GM23338 (cell line): ENCODE measurements at regions not wholly inside any gene's neighbourhood (a gene's known extent, or its start where the extent isn't known, plus 50 kb on each side); places are given as distances from the start of the nearest gene placed in this dataset.

ENCODE experiments used
- ATAC-seq: fragments of 200-7000 bp; cut with Tn5 transposase; 3 replicates; pipeline ENCODE4 v1.9.1; 2020
- DNase-seq: peaks from one replicate; pipeline ENCODE4 v3.0.0-alpha.2; 2015; ENCODE audit warnings: low spot score
- H2AFZ ChIP-seq: fragments of 200-600 bp; sonication (generic); 2 replicates; pipeline ENCODE4 v1.8.0; 2016; ENCODE audit warnings: antibody characterized with exemption, mild to moderate bottlenecking, moderate library complexity
- H3F3A ChIP-seq: fragments of 200-600 bp; sonication (generic); replicated peaks from 2 replicates; pipeline ENCODE4 v1.8.0; 2017; ENCODE audit warnings: antibody characterized with exemption, mixed run types, low read depth
- H3K27ac ChIP-seq: fragments of 200-600 bp; sonication (generic); 2 replicates; pipeline ENCODE4 v1.6.1; 2016; ENCODE audit warnings: low read depth
- H3K27me3 ChIP-seq: fragments of 200-600 bp; sonication (generic); 2 replicates; pipeline ENCODE4 v1.8.0; 2016; ENCODE audit warnings: mild to moderate bottlenecking, mixed run types, moderate library complexity; ENCODE audit not compliant: insufficient read depth
- H3K36me3 ChIP-seq: fragments of 200-600 bp; sonication (generic); 2 replicates; pipeline ENCODE4 v1.8.0; 2016; ENCODE audit warnings: mild to moderate bottlenecking; ENCODE audit not compliant: insufficient read depth
- H3K4me1 ChIP-seq: fragments of 200-600 bp; sonication (generic); 2 replicates; pipeline ENCODE4 v1.8.0; 2016; ENCODE audit warnings: mild to moderate bottlenecking, moderate library complexity; ENCODE audit not compliant: insufficient read depth
- H3K4me2 ChIP-seq: fragments of 200-600 bp; sonication (generic); 2 replicates; pipeline ENCODE4 v1.7.1; 2017; ENCODE audit warnings: mixed run types
- H3K4me3 ChIP-seq: fragments of 200-600 bp; sonication (generic); 2 replicates; pipeline ENCODE4 v1.6.1; 2016; ENCODE audit warnings: mixed run types
- H3K79me2 ChIP-seq: fragments of 200-600 bp; sonication (generic); replicated peaks from 2 replicates; pipeline ENCODE4 v1.8.0; 2017; ENCODE audit warnings: mild to moderate bottlenecking; ENCODE audit not compliant: insufficient read depth
- H3K9me2 ChIP-seq: fragments of 200-600 bp; sonication (generic); 2 replicates; pipeline ENCODE4 v1.8.0; 2017; ENCODE audit not compliant: insufficient read depth
- H4K20me1 ChIP-seq: fragments of 200-600 bp; sonication (generic); replicated peaks from 2 replicates; pipeline ENCODE4 v1.8.0; 2017; ENCODE audit warnings: mild to moderate bottlenecking; ENCODE audit not compliant: insufficient read depth
- H3K27ac Mint-ChIP-seq: 2 replicates; pipeline ENCODE4 v1.8.0; 2020; ENCODE audit warnings: inconsistent platforms, mild to moderate bottlenecking, moderate library complexity, mixed read lengths
- H3K27me3 Mint-ChIP-seq: 3 replicates; pipeline ENCODE4 v1.8.0; 2022; ENCODE audit warnings: low read depth, mild to moderate bottlenecking, moderate library complexity, mixed read lengths, inconsistent platforms; ENCODE audit not compliant: insufficient read depth, poor library complexity
- H3K36me3 Mint-ChIP-seq: 3 replicates; pipeline ENCODE4 v1.8.0; 2021; ENCODE audit warnings: low read depth, mild to moderate bottlenecking, inconsistent platforms, moderate library complexity, mixed read lengths
- H3K4me1 Mint-ChIP-seq: 3 replicates; pipeline ENCODE4 v1.8.0; 2020; ENCODE audit warnings: mild to moderate bottlenecking, inconsistent platforms, mixed read lengths
- H3K4me3 Mint-ChIP-seq: 3 replicates; pipeline ENCODE4 v1.8.0; 2021; ENCODE audit warnings: moderate library complexity, mild to moderate bottlenecking, inconsistent platforms, mixed read lengths
- H3K9me3 Mint-ChIP-seq: 3 replicates; pipeline ENCODE4 v1.8.0; 2020; ENCODE audit warnings: moderate library complexity, mild to moderate bottlenecking, inconsistent platforms, mixed read lengths
- CREB1 ChIP-seq: fragments of 250-450 bp; sonication (Bioruptor Pico); IDR thresholded peaks from 2 replicates; pipeline ENCODE4 v1.5.0; 2020; ENCODE audit warnings: low read depth, mild to moderate bottlenecking, moderate library complexity
- CTCF ChIP-seq, 2 experiments: fragments of 200-600 bp in 1 of 2; sonication (generic) in 1 of 2; conservative IDR thresholded peaks; 2 replicates each; pipeline versions ENCODE4 v1.5.1 to v1.6.1; 2016 to 2017; ENCODE audit warnings: antibody characterized with exemption in 2 of 2, low read depth in 2 of 2, mild to moderate bottlenecking in 2 of 2, moderate library complexity in 1 of 2
- ETS1 ChIP-seq: IDR thresholded peaks from 2 replicates; pipeline ENCODE4 v1.6.1; 2016; ENCODE audit warnings: antibody characterized with exemption
- EZH2 ChIP-seq: fragments of 200-600 bp; sonication (generic); IDR thresholded peaks from one replicate; pipeline ENCODE4 v1.8.0; 2017; ENCODE audit warnings: antibody characterized with exemption, mild to moderate bottlenecking, low read depth; ENCODE audit not compliant: unreplicated experiment
- EZH2phosphoT487 ChIP-seq: fragments of 200-600 bp; sonication (generic); IDR thresholded peaks from one replicate; pipeline ENCODE4 v1.8.1; 2018; ENCODE audit warnings: antibody characterized with exemption; ENCODE audit not compliant: unreplicated experiment
- JUNB ChIP-seq: IDR thresholded peaks from one replicate; pipeline ENCODE4 v1.6.1; 2016; ENCODE audit warnings: antibody characterized with exemption; ENCODE audit not compliant: unreplicated experiment
- NANOG ChIP-seq: IDR thresholded peaks from 2 replicates; pipeline ENCODE4 v1.6.1; 2016; ENCODE audit warnings: antibody characterized with exemption, borderline replicate concordance
- POLR2AphosphoS5 ChIP-seq: IDR thresholded peaks from 2 replicates; pipeline ENCODE4 v1.6.1; 2016; ENCODE audit warnings: antibody characterized with exemption, low read depth
- REST ChIP-seq: IDR thresholded peaks from one replicate; pipeline ENCODE4 v1.6.1; 2018; ENCODE audit warnings: antibody characterized with exemption; ENCODE audit not compliant: unreplicated experiment
- STAT1 ChIP-seq: IDR thresholded peaks from one replicate; pipeline ENCODE4 v1.6.1; 2016; ENCODE audit warnings: antibody characterized with exemption; ENCODE audit not compliant: unreplicated experiment
- ZNF114 ChIP-seq: fragments of 250-450 bp; sonication (Bioruptor Pico); IDR thresholded peaks from 2 replicates; pipeline ENCODE4 v1.5.0; 2020; ENCODE audit warnings: mild to moderate bottlenecking, moderate library complexity
- ZNF331 ChIP-seq: fragments of 250-450 bp; sonication (Bioruptor Pico); IDR thresholded peaks from 2 replicates; pipeline ENCODE4 v1.5.0; 2020; ENCODE audit warnings: low read depth, mild to moderate bottlenecking, moderate library complexity
- TF ChIP-seq, protein P1 (sequence below): fragments of 250-450 bp; sonication (Bioruptor Pico); IDR thresholded peaks from 2 replicates; pipeline ENCODE4 v1.5.0; 2020; ENCODE audit warnings: mild to moderate bottlenecking, moderate library complexity

DNA sequence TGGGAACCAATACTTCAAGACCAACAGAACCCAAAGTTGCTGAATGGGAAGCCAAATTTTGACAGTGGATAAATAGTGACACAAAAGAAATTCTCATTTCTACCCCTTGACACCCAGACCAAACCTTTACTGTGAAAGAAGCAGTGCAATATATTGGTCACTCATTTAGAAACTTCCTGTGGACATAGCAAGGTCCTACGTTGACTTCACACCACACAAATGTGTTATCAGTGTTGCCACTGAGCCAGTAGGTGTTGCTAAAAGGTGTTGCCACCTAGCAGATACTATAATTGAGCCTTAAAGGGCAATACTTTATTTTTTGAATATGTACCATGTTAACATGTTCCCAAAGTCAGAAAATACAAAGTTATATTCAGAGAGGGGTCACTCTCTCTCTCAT lies 1008.9 kb upstream of the CDH2 start:
- H3K27ac ChIP-seq, result no peak overlapping the region
- H3K4me1 Mint-ChIP-seq, result peaks cover 10% of the 10 kb centered on the region; the same call in 2 of the 3 replicates
- peaks cover 3% of the 10 kb centered on the region for H3K27me3 Mint-ChIP-seq
- no peak overlapping the region for H3K4me2 ChIP-seq
- H3F3A ChIP-seq, result no peaks in the 10 kb centered on the region
- no peaks in the 10 kb centered on the region for H3K4me1 ChIP-seq
- H3K79me2 ChIP-seq, result no peaks in the 10 kb centered on the region
- no peak overlapping the region for H2AFZ ChIP-seq
- no peaks in the 10 kb centered on the region for H4K20me1 ChIP-seq
- H3K4me3 ChIP-seq, result no peak overlapping the region
- no peaks in the 10 kb centered on the region for H3K36me3 ChIP-seq
- no peaks in the 10 kb centered on the region for H3K9me2 ChIP-seq
- no peak for TF ChIP-seq STAT1
- no peak for TF ChIP-seq EZH2phosphoT487
- no peak for TF ChIP-seq CREB1 (CRISPR knock-in tag)
- no peak for TF ChIP-seq JUNB
- no peak for TF ChIP-seq EZH2
- TF ChIP-seq REST, result no peak
- no peak for TF ChIP-seq CTCF (conservative IDR thresholded peaks at IDR 0.05; ENCODE audit: low read depth in 2 of 2)
- no peak for TF ChIP-seq ZNF331 (CRISPR knock-in tag)
- TF ChIP-seq, protein P1, sequence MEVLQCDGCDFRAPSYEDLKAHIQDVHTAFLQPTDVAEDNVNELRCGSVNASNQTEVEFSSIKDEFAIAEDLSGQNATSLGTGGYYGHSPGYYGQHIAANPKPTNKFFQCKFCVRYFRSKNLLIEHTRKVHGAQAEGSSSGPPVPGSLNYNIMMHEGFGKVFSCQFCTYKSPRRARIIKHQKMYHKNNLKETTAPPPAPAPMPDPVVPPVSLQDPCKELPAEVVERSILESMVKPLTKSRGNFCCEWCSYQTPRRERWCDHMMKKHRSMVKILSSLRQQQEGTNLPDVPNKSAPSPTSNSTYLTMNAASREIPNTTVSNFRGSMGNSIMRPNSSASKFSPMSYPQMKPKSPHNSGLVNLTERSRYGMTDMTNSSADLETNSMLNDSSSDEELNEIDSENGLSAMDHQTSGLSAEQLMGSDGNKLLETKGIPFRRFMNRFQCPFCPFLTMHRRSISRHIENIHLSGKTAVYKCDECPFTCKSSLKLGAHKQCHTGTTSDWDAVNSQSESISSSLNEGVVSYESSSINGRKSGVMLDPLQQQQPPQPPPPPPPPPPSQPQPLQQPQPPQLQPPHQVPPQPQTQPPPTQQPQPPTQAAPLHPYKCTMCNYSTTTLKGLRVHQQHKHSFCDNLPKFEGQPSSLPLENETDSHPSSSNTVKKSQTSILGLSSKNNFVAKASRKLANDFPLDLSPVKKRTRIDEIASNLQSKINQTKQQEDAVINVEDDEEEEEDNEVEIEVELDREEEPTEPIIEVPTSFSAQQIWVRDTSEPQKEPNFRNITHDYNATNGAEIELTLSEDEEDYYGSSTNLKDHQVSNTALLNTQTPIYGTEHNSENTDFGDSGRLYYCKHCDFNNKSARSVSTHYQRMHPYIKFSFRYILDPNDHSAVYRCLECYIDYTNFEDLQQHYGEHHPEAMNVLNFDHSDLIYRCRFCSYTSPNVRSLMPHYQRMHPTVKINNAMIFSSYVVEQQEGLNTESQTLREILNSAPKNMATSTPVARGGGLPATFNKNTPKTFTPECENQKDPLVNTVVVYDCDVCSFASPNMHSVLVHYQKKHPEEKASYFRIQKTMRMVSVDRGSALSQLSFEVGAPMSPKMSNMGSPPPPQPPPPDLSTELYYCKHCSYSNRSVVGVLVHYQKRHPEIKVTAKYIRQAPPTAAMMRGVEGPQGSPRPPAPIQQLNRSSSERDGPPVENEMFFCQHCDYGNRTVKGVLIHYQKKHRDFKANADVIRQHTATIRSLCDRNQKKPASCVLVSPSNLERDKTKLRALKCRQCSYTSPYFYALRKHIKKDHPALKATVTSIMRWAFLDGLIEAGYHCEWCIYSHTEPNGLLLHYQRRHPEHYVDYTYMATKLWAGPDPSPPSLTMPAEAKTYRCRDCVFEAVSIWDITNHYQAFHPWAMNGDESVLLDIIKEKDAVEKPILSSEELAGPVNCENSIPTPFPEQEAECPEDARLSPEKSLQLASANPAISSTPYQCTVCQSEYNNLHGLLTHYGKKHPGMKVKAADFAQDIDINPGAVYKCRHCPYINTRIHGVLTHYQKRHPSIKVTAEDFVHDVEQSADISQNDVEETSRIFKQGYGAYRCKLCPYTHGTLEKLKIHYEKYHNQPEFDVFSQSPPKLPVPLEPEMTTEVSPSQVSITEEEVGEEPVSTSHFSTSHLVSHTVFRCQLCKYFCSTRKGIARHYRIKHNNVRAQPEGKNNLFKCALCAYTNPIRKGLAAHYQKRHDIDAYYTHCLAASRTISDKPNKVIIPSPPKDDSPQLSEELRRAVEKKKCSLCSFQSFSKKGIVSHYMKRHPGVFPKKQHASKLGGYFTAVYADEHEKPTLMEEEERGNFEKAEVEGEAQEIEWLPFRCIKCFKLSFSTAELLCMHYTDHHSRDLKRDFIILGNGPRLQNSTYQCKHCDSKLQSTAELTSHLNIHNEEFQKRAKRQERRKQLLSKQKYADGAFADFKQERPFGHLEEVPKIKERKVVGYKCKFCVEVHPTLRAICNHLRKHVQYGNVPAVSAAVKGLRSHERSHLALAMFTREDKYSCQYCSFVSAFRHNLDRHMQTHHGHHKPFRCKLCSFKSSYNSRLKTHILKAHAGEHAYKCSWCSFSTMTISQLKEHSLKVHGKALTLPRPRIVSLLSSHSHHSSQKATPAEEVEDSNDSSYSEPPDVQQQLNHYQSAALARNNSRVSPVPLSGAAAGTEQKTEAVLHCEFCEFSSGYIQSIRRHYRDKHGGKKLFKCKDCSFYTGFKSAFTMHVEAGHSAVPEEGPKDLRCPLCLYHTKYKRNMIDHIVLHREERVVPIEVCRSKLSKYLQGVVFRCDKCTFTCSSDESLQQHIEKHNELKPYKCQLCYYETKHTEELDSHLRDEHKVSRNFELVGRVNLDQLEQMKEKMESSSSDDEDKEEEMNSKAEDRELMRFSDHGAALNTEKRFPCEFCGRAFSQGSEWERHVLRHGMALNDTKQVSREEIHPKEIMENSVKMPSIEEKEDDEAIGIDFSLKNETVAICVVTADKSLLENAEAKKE, result no peak
- TF ChIP-seq ZNF114 (CRISPR knock-in tag), result no peak
- no peak for TF ChIP-seq NANOG
- TF ChIP-seq ETS1, result no peak
- TF ChIP-seq POLR2AphosphoS5, result no peak
- H3K27ac Mint-ChIP-seq, result no peak overlapping the region
- DNase-seq (no peak), ATAC-seq (no peak)
- no peaks in the 10 kb centered on the region for H3K36me3 Mint-ChIP-seq
- H3K27me3 ChIP-seq, result no peaks in the 10 kb centered on the region
- H3K4me3 Mint-ChIP-seq, result no peak overlapping the region
- H3K9me3 Mint-ChIP-seq, result no peaks in the 10 kb centered on the region
